LNCaP clone FGC (cell line): ENCODE measurements at regions not wholly inside any gene's neighbourhood (a gene's known extent, or its start where the extent isn't known, plus 50 kb on each side); places are given as distances from the start of the nearest gene placed in this dataset.

Experiments
- DNase-seq: peaks from one replicate; pipeline ENCODE4 v3.0.0-alpha.2; 2011; ENCODE audit warnings: low read depth
- H3K4me3 ChIP-seq: 2 replicates; pipeline ENCODE4 v1.5.1; 2011; ENCODE audit warnings: mild to moderate bottlenecking, low read depth, low read length, control low read depth
- TF ChIP-seq, protein P1 (sequence below): IDR thresholded peaks from 2 replicates; pipeline ENCODE4 v1.5.1; 2012; ENCODE audit warnings: mild to moderate bottlenecking; ENCODE audit not compliant: control insufficient read depth, insufficient read depth; ENCODE audit errors: extremely low read depth

GRCh38 chr2:217367464-217367863 lies 507.6 kb upstream of the TNP1 start:
- TF ChIP-seq, protein P1, sequence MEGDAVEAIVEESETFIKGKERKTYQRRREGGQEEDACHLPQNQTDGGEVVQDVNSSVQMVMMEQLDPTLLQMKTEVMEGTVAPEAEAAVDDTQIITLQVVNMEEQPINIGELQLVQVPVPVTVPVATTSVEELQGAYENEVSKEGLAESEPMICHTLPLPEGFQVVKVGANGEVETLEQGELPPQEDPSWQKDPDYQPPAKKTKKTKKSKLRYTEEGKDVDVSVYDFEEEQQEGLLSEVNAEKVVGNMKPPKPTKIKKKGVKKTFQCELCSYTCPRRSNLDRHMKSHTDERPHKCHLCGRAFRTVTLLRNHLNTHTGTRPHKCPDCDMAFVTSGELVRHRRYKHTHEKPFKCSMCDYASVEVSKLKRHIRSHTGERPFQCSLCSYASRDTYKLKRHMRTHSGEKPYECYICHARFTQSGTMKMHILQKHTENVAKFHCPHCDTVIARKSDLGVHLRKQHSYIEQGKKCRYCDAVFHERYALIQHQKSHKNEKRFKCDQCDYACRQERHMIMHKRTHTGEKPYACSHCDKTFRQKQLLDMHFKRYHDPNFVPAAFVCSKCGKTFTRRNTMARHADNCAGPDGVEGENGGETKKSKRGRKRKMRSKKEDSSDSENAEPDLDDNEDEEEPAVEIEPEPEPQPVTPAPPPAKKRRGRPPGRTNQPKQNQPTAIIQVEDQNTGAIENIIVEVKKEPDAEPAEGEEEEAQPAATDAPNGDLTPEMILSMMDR = no peak
- DNase-seq = no peak
- H3K4me3 ChIP-seq = no peak overlapping the region

- DNase-seq = no peak
- TF ChIP-seq, protein P1 = no peak
- H3K4me3 ChIP-seq = no peak overlapping the region
Observed at GRCh38 chr2:217366966-217367365, 507.1 kb upstream of the TNP1 start.

DNA sequence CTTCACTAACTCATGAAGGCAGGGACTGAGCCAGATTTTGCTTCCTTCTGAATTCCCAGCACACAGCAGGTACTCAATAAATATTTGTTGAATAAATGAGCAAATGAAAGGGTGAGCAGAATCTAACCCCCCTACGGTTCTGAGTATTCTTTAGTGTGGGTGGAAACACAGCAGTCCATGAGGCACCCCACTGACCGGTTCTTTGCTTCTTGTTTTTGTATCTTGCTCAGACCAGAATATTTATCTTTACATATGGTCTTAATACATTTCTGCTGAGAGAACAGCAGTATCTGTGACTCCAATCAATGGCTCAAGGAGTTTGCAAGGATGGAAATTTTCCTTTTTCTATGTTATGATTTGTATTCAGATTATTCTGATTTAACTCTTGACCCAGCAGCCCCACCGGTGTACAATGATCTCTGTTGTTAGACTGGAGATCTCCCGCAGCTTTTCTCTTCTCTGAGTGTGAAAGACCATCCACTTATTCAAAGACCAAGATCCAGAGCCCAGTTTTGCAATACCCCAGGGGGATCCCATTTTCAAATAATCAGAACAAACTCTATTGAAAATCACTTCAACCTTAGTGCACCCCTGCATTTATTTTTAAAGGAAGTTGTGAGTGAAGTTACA lies 506.5 kb upstream of the TNP1 start:
- no peak for DNase-seq
- H3K4me3 ChIP-seq = no peak overlapping the region
- TF ChIP-seq, protein P1 = no peak

GRCh38 chr2:217365656-217366055 lies 505.8 kb upstream of the TNP1 start:
- TF ChIP-seq, protein P1 = no peak
- no peak for DNase-seq
- no peak overlapping the region for H3K4me3 ChIP-seq

- DNase-seq = no peak
- TF ChIP-seq, protein P1 = no peak
- H3K4me3 ChIP-seq = no peak overlapping the region
Observed at GRCh38 chr2:217364224-217364623, 504.4 kb upstream of the TNP1 start.

GRCh38 chr2:217363470-217363869 lies 503.6 kb upstream of the TNP1 start:
- TF ChIP-seq, protein P1 = no peak
- DNase-seq = no peak

GRCh38 chr2:217362710-217363109 lies 502.8 kb upstream of the TNP1 start:
- TF ChIP-seq, protein P1 = no peak
- DNase-seq = no peak
- no peak overlapping the region for H3K4me3 ChIP-seq

More at GRCh38 chr2:217363470-217363869, 503.6 kb upstream of the TNP1 start:
- no peak overlapping the region for H3K4me3 ChIP-seq
